ENCODE measurements at regions not wholly inside any gene's neighbourhood (a gene's known extent, or its start where the extent isn't known, plus 50 kb on each side); places are given as distances from the start of the nearest gene placed in this dataset.
"Not testable (repeated sequence)": the region's sequence is repeated elsewhere in the genome, so short reads cannot be mapped to it uniquely, and the experiment has no call there.

GRCh38 chr16:29602247-29602625, 60.8 kb upstream of the SPN start:
- TF ChIP-seq, protein P1, sequence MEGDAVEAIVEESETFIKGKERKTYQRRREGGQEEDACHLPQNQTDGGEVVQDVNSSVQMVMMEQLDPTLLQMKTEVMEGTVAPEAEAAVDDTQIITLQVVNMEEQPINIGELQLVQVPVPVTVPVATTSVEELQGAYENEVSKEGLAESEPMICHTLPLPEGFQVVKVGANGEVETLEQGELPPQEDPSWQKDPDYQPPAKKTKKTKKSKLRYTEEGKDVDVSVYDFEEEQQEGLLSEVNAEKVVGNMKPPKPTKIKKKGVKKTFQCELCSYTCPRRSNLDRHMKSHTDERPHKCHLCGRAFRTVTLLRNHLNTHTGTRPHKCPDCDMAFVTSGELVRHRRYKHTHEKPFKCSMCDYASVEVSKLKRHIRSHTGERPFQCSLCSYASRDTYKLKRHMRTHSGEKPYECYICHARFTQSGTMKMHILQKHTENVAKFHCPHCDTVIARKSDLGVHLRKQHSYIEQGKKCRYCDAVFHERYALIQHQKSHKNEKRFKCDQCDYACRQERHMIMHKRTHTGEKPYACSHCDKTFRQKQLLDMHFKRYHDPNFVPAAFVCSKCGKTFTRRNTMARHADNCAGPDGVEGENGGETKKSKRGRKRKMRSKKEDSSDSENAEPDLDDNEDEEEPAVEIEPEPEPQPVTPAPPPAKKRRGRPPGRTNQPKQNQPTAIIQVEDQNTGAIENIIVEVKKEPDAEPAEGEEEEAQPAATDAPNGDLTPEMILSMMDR (conservative IDR thresholded peaks at IDR 0.05), result not testable (repeated sequence)
- TF ChIP-seq EZH2 (IDR thresholded peaks at IDR 0.05; ENCODE audit: low read depth), result not testable (repeated sequence)

All from PC-9 (cell line).